Gastroesophageal sphincter (tissue), 3 donors: ENCODE measurements at regions not wholly inside any gene's neighbourhood (a gene's known extent, or its start where the extent isn't known, plus 50 kb on each side); places are given as distances from the start of the nearest gene placed in this dataset.

Source experiments
- CTCF ChIP-seq, 4 experiments: fragments of 200-600 bp in 2 of 4; fragments of 450-650 bp in 2 of 4; sonication (generic) in 1 of 4; IDR thresholded peaks; one replicate each; pipeline ENCODE4 v1.5.1; 2017 to 2019; ENCODE audit warnings: antibody characterized with exemption in 4 of 4, mild to moderate bottlenecking in 2 of 4, moderate library complexity in 2 of 4
- EP300 ChIP-seq: sonication (generic); formaldehyde crosslinking; IDR thresholded peaks from one replicate; pipeline ENCODE4 v1.6.1; 2017; ENCODE audit warnings: antibody characterized with exemption, mild to moderate bottlenecking
- POLR2A ChIP-seq, 2 donors: fragments of 450-650 bp; IDR thresholded peaks; one replicate each; pipeline ENCODE4 v1.6.1; 2017; ENCODE audit warnings: antibody characterized with exemption in 2 of 2, mild to moderate bottlenecking in 2 of 2, moderate library complexity in 1 of 2
- POLR2AphosphoS5 ChIP-seq: sonication (generic); formaldehyde crosslinking; IDR thresholded peaks from one replicate; pipeline ENCODE4 v1.6.1; 2017; ENCODE audit warnings: antibody characterized with exemption

GRCh38 chr14:22052795-22053194 lies 379.2 kb upstream of the OR4E1 start:
- TF ChIP-seq POLR2AphosphoS5, result no peak
- no peak for TF ChIP-seq CTCF (IDR thresholded peaks at IDR 0.05)
- no peak for TF ChIP-seq POLR2A (IDR thresholded peaks at IDR 0.05)
- no peak for TF ChIP-seq EP300
